ENCODE measurements at regions not wholly inside any gene's neighbourhood (a gene's known extent, or its start where the extent isn't known, plus 50 kb on each side); places are given as distances from the start of the nearest gene placed in this dataset.

DNA sequence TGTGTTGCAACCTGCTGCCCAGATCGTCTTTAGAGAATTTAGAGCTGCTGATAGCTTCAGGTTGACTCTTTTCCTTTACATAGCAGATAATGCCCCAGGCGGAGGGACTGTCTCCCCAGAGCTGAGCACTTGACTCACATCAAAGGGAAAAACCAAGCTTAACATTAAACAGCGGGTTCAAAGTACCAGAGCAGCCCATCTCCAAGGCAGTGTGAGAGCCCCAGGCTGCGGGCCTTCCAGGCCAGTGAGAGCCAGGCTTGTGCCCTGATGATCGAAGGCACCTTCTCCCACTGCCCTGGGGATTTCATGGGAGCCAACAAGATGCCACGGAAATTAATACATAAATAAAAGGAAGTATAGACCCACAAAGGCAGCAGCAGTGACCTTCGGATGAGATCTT, 275.6 kb downstream of the XXYLT1 start:
- DNase-seq (ENCODE audit: low spot score) = no peak

DNA sequence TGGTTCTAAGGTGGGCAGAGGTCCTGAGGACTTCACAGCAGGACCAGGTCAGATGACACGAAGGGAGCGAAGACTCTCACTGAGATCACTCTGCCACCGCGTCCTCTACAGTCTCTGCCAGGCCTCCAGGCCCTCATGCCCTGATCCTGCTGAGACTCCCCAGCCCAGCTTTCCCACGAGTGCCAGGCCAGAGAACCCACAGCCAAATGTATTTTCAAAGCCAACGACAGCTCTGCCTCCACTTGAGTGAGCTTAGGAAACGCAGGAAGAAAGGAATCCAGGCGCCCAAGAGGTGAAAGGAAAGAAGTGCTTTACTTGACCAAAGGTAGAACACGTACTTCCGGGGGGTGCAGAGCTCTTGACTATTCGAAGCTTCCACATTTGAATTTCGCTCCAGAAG, 275.0 kb downstream of the XXYLT1 start:
- DNase-seq (ENCODE audit: low spot score) = no peak

DNA sequence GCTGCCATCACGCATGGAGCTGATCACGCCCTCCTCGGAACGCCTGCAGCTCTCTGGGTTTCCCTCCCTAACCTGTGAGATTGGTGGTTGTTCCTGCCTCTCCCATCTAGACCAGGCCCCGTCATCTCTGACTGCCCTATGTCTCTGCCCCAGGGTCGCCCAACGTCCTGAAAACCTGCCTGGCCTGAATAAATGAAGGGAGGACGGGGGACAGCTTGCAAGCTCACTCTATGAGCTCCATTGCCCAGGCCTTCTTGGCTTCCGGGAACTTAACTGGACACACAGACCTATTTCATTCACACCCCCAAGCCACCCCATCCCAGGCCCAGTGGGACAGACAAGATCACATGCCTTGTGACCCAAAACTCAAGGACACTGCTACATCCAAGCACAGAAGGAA, 274.2 kb downstream of the XXYLT1 start:
- no peak for DNase-seq (ENCODE audit: low spot score)

DNA sequence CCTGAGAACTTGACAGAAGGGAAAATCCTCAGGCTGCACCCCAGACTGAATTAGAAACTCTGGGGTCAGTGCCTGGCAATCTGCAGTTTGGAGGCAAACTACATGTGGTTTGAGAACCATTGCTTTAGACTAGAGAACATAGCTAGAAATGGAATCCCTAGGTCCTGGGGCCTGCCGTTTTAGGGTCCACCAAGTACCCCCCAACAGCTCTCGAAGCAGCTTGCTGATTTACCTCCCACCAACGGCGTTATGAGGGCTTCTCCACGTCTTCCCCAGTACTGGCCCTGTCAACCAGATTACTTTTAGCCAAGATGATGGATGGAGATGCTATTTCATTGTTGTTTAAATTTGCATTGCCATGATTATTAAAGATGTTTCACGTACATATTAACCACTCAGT, 272.5 kb downstream of the XXYLT1 start:
- DNase-seq (ENCODE audit: low spot score) = no peak

DNA sequence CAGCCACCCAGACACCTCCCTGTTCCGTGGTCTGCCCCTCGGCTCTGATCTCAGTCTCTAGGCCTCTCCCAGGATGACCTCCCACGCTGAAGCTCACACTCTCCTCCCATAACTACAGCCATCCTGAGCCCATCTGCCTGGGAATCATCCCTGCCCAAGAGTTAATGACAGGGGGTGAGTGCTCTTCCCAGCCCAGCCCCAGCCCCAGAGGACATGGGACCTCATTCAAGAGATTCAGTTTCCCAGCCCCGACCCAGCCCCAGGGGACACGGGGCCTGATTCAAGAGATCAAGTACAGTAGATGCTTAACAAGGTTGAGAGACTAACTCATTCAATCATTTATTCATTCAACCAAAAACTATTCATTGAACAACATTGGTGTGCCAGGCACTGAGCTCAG, 272.0 kb downstream of the XXYLT1 start:
- no peak for DNase-seq (ENCODE audit: low spot score)

DNA sequence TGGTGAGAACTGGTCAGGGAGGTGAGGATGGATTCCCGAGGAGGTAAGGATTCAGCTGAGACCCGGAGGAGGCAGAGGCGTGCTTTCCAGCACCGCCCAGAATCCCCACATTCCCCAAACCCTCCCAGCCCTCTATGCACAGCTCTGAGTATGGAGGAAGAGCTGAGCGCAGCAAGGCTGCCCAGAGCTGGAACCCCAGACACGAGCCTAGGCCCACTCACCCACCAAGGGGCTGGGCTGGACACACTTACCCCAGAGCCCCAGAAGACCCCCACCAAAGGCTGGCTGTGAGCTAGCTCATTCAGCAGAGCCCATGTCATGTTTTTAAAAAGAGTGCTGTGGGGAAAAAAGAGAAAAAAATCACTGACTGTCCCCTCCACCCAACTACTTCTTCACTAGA, 271.5 kb downstream of the XXYLT1 start:
- no peak for DNase-seq (ENCODE audit: low spot score)

DNA sequence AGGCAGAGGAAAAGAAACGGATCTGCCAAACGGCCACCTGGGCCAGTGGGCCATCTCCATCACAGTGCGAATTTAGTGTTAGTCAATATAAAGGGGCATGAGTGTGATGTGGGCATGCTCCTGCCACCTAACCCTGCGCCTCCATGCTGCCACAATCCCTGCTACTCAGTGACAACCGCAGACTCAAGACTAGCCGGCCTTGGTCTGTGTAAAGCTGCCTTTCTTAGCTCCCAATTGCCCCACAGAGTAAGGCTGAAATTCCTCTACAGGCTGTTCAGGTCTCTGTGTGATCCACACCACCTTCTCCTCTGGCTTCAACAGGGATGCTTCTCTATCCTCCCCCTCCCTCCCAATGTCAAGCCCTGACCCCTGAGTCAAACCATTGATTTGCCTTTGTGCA, 269.7 kb downstream of the XXYLT1 start:
- no peak for DNase-seq (ENCODE audit: low spot score)

DNA sequence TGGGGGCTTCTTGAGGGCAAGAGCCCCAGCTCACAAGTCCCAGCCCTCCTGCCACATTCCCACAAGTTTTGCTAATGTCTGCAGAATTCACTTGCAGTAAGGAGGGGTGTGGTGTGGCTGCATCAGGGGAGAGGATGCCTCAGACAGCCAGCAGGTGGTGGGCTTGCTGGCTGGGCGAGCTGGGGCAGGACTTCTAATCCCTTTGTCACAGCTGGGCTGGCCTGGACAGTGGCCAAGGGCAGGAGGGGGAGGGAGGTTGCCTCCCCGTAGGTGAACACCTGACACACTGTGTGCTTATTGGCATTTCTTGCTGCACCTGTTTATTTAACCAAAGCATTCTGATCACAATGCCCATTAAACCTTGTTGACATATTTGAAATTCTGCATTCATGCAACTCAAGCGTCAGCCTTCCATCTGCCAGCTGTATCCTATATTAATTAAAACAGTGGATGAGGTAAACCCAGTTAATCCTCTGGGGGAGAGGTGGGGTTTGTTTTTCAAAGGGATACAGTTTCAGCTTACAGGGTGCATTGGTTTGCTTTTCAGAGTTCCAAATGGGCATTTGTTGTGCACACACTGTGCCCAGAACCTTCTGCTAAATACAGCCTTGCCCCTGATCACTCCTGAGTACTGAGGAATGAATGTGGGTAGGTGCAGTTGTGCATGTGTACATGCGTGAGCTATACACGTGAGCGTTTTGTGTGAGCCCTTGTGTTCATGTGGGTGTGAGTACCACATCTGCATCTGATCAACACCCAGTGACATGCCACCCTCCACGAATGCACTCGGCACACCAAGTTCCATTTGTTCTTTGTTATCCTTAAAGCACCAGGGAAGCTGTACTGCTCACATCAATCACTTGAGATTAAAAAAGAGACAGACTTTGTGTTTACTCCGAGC, 268.7 kb downstream of the XXYLT1 start:
- DNase-seq (ENCODE audit: low spot score) = peak; percentile 86

DNA sequence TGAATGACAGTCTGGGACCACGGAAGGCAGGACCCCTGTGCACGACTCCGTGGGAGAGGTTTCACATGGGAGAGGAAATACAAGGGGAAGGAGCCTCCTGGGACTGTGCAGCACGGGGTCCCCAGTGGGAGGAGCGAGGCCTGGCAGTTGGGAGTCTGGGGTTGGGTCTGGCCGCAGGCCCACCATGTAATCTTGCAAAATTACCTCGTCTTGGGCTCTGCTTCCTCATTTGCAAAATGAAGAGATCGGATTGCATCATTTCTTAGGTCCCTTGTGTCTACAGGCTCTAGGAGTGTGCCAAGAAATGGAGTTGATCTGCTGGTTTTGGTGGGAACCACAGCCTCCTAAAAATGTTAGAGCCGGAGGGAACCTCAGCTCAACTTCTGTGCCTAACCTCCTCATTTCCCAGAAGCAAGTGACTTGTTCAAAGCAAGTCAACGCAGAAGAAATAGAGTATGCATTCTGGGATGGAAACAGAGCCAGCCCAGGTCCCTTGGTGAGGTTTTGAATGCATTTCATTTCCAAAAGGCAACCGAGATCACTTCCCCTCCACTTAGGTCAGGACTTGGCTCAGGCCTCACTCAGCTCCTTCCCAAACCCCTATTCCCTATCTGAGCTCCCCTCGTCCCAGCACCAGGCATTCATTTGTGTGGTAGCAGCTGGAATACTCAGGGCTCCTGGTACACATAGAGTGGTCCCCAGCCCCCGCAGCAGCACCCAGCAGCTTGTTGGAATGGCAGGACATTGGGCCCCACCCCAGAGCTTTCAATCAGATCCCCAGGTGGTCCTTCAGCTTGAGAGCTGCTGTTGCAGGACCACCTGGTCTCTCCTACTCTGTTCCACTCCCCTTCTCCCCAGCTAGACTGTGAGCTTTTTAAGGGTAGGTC, 267.7 kb downstream of the XXYLT1 start:
- no peak for DNase-seq (ENCODE audit: low spot score)

DNA sequence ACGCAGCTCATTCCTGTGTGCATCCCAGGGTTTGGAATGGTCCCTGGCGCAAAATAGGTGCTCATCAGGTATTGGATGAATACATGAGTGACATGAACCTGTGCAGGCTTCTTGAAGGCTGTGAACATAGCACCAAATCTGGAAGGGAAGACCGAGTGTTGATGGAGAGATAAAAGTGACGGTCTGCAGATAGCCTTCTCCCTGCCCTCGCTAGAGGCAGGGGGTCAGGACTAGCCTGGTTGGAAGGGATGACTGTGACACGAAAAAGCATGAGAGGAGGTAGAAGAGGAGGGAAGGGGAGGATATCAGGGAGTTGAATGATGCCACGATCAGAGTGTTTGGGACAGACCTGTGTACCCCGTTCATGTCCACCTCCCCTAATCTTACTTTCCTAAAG, 267.1 kb downstream of the XXYLT1 start:
- no peak for DNase-seq (ENCODE audit: low spot score)

DNA sequence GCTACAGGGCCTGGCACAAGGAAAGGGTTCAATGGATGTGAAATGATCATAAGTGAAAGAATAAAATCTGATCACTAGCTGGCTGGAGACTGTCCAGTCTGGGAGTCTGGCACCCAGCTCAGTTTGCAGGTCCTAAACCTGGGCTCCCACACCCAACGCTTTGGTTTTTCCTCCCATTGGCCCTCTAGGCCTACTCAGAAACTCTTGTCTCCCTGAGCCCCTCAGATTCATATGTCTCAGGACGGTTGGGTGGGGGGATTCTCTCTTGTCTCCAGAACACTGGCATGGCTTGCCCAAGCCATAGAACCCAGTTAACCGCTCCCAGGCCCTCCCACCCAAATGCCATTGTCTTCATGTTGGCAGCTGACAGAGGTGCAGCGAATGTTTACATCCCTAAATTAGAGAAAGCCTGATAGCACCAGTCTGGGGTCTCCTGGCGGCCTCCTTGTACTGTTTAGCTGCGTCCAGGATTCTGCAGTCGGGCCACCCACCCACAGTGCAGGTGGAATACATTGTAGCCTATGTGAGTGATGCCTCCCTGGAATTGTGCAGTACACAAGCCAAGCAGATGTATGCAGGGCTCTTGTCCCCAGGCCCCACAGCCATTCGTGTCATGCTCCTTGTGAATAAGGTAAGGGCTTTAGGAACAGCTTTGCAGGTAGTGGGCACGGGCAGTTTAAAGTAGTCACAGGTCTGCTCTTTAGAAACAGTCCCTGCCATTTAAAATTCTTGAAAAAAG, 266.3 kb downstream of the XXYLT1 start:
- DNase-seq (ENCODE audit: low spot score) = no peak

DNA sequence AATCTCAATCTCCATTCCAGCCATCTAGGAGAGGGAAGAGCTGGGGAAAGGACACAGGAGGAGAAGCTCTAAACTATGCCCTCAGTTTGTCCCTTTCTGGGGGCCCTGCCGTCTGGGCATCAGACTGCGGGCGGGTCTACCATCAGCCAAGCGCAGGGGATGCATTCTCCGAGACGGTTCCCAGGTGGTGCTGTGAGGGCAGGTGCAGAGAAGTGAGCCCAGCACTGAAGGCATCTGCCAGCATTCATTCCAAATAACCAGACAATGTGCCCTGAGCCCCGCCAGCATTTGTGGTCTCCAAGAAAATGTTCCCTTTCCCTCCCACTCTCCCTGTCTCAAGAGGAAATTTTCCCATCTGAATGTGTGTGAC, 265.7 kb downstream of the XXYLT1 start:
- no peak for DNase-seq (ENCODE audit: low spot score)

DNA sequence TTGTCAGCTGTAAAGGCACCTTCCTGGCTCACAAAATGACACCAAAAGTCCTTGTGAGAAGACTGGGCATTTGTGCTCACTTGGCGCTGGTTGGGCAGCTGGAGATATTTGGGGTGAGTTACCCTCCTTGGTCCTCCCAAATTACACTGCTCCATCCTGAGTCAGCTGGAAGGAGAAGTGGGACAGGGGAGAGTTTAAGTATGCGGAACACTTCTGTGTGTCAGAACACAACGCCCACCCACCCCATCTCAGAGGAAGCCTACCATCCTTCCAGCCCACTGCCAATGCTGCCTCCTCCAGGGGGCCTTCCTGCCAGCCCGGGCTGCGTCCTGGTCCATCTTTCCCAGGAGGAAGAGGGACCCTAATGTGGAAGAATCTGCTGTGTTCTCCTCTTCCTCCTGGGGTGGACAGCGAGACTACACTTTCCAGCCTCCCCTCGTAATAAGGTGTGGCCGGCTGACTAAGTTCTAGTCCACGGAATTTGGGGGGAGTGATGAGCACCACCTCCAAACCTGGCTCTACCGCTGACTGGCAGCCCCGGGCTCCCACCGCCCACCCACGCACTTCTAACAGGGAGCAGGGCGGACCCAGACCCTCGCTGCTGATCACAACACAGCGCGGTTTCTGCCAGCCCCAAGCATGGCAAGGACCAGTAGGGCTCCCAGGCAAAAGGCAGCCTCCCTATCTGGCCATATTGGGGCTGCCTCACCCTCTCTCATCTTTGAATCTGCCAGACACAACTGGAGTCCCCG, 265.0 kb downstream of the XXYLT1 start:
- no peak for DNase-seq (ENCODE audit: low spot score)

DNA sequence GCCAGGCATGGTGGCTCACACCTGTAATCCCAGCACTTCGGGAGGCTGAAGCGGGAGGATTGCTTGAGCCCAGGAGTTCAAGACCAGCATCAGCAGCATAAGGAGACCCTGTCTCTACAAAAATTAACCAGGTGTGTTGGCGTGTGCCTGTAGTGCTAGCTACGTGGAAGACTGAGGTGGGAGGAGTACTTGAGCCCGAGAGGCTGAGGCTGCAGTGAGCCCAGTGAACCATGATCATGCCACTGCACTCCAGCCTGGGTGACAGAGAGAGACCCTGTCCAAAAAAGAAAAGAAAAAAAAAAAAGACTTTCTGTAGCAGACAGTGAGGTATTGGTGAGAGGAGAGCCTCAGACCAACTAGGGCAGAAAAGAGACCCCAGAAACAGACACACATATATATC, 263.8 kb downstream of the XXYLT1 start:
- no peak for DNase-seq (ENCODE audit: low spot score)

DNA sequence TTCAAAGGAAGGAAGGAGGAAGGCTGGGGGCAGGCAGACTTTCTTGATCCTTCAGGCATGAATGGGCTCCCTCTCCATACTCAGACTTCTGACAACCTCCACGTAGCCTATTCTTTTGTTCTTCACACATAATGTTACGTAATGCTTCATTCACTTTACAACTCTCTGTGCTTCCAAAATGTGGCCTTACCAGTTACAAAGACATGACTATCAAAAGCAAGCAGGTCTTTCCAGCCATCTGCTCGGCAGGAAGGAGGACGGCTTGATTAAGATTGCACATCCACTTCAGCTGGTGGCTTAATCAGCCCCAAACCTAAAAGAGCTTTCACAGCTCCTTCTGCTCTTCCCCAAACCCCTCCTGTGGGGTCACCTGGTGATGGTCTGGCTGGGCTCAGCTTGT, 263.2 kb downstream of the XXYLT1 start:
- no peak for DNase-seq (ENCODE audit: low spot score)

DNA sequence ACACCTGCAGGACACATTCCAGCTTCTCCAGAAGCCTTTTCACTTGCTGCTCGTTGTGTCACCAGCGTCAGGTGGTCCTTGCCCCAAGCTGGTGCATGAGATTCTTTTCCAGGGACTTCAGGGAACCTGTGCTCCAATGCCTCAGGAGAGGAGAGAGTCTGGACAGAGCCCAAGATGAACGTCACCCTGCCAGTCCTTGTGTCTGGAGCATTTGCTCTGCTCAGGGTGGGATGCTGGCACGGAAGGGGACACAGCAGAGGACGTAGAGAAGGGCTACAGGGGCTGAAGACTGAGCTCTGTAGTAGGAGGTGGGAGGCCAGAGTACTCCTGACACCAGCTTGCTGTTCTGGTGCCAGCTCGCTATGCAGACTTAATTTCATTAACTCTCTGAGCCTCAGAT, 262.1 kb downstream of the XXYLT1 start:
- no peak for DNase-seq (ENCODE audit: low spot score)

DNA sequence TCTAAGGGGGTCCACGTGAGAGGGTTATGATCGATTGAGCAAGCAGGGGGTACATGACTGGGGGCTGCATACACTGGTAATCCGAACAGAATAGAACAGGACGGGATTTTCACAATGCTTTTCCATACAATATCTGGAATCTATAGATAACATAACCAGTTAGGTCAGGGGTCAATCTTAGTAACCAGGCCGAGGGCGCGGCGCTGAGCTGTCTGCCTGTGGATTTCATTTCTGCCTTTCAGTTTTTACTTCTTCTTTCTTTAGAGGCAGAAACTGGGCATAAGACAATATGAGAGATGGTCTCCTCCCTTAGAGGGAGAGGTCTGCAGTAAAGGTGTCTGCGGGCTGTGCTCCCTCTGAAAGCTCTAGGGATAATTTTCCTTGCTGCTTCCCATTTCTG, 261.3 kb downstream of the XXYLT1 start:
- DNase-seq (ENCODE audit: low spot score) = no peak

DNA sequence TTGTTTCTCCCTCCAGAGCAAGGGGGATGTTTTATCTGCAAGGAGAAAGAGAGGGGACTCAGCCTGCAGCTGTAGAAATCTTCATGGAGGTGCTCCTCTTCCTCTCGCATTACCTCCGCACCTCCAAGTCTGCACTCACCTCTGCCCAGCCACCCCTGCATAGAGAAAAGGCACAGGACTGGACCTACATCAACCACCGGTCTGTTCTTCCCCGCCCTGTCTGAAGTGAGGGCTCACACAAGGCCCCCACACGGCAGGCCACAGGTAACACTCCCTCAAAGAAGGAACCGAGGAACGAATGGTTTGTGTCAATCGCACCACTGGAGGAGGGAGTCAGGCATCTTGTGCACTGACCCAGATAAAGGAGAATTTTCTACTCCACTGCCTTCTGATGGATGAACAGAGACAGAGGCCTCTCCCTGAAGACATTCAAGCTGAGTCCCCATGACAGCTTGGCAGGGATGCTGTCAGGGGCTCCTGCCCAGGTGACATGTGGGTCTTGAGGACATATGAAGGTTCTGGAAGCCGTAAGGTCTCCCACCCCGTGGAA, 260.3 kb downstream of the XXYLT1 start:
- no peak for DNase-seq (ENCODE audit: low spot score)

DNA sequence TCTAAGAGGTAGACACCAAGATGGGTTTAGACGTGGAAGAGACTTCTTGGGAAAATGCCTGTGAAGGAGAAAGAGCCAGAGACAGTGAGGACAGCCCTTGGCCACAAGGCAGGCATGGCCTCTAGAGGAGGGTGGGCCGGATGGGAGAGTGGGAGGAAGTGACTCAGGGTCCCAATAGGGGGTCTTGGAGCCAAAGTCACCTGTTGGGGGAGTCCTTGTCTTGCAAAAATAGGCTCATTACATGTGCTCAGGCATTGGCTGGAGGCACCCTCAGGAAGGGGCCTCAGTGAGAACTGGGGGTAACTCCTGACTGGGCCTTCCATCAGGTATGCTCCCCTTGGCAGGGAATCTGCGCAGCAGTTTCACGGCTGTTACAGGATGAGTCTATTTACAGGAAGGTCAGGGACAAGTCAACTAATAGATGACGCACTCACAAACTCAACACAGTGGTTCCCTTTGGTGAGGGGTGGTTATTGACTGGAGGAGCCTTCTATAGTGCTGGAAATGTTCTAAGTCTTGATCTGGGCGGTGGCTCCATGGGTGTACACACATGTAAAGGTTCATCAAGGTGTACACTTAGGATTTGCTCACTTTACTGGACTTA, 259.6 kb downstream of the XXYLT1 start:
- DNase-seq (ENCODE audit: low spot score) = no peak

DNA sequence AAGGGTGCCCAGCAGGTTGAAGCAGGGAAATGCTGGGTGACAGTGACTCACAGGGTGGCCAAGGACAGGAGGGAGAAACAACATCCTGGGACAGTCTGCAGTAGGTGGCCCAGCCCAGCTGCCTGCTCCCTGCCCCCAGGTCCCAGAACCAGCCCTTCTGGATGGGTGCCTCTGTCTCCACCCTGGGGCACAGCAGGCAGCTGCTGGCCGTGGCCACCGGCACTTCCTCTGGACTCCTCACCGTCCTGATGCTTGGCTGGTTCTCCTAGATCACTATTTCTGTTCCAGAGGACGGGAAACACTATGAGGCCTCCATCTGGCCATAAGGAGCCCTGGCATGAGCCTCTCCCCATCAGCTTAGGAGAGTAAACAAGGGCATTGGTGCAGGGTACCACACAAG, 258.9 kb downstream of the XXYLT1 start:
- no peak for DNase-seq (ENCODE audit: low spot score)

DNA sequence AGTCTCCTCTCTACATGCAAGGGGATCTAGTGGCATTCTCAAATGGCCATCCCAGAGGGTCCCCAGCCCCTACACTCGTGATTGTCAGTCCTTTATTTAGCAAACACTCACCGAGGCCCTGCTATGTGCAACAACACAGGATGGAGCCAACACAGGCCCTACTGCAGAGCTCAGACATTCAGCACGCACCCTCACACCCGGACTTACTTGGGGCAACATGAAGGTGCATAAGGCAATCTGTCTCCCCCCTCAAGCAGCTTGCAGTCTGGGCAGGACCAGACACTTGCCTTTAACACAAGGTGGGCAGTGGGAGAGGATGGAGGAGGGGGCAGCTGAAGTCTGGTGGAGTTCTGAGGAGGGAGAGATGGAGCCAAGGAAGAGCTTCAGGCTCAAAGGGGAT, 258.4 kb downstream of the XXYLT1 start:
- no peak for DNase-seq (ENCODE audit: low spot score)
